SK-N-SH treated with all-trans-retinoic acid at 6 μM for 48 hours (cell line): ENCODE measurements at regions not wholly inside any gene's neighbourhood (a gene's known extent, or its start where the extent isn't known, plus 50 kb on each side); places are given as distances from the start of the nearest gene placed in this dataset.

ENCODE experiments used
- ATAC-seq: fragments of 200-7000 bp; cut with Tn5 transposase; 3 replicates; pipeline ENCODE4 v1.9.1; 2020; ENCODE audit warnings: mild to moderate bottlenecking, moderate library complexity
- ARNTL ChIP-seq: fragments of 450-650 bp; formaldehyde crosslinking; IDR thresholded peaks from 2 replicates; pipeline ENCODE4 v1.5.0; 2020; ENCODE audit warnings: low read depth, mild to moderate bottlenecking, moderate library complexity, borderline replicate concordance
- BACH2 ChIP-seq: fragments of 250-450 bp; sonication (Bioruptor Pico); IDR thresholded peaks from 2 replicates; pipeline ENCODE4 v1.9.0; 2021; ENCODE audit warnings: mild to moderate bottlenecking, borderline replicate concordance
- ESRRG ChIP-seq: fragments of 250-450 bp; sonication (Bioruptor Pico); IDR thresholded peaks from 2 replicates; pipeline ENCODE4 v1.6.1; 2021; ENCODE audit warnings: mild to moderate bottlenecking
- GLIS3 ChIP-seq: fragments of 250-450 bp; sonication (Bioruptor Pico); IDR thresholded peaks from 2 replicates; pipeline ENCODE4 v1.5.0; 2020; ENCODE audit warnings: mild to moderate bottlenecking, moderate library complexity
- ISL1 ChIP-seq: fragments of 250-450 bp; sonication (Bioruptor Pico); IDR thresholded peaks from 2 replicates; pipeline ENCODE4 v2.1.2; 2022; ENCODE audit warnings: mild to moderate bottlenecking, moderate library complexity
- OSR1 ChIP-seq: fragments of 250-450 bp; sonication (Bioruptor Pico); IDR thresholded peaks from 2 replicates; pipeline ENCODE4 v1.8.0; 2022; ENCODE audit warnings: moderate library complexity, mild to moderate bottlenecking, inconsistent platforms
- RARB ChIP-seq: fragments of 250-450 bp; sonication (Bioruptor Pico); IDR thresholded peaks from 2 replicates; pipeline ENCODE4 v1.8.0; 2021; ENCODE audit warnings: mild to moderate bottlenecking, moderate library complexity
- TCF4 ChIP-seq: fragments of 250-450 bp; sonication (Bioruptor Pico); IDR thresholded peaks from 2 replicates; pipeline ENCODE4 v1.8.0; 2021; ENCODE audit warnings: mild to moderate bottlenecking, moderate library complexity, borderline replicate concordance
- ZC3H10 ChIP-seq: fragments of 250-450 bp; sonication (Bioruptor Pico); IDR thresholded peaks from 2 replicates; pipeline ENCODE4 v1.5.1; 2021; ENCODE audit warnings: mild to moderate bottlenecking, moderate library complexity
- ZFP3 ChIP-seq: fragments of 250-450 bp; sonication (Bioruptor Pico); IDR thresholded peaks from 2 replicates; pipeline ENCODE4 v1.5.0; 2020; ENCODE audit warnings: mild to moderate bottlenecking, moderate library complexity
- ZFP30 ChIP-seq: fragments of 450-650 bp; formaldehyde crosslinking; IDR thresholded peaks from 2 replicates; pipeline ENCODE4 v1.5.0; 2022; ENCODE audit warnings: mild to moderate bottlenecking, moderate library complexity
- ZNF565 ChIP-seq: fragments of 450-650 bp; formaldehyde crosslinking; conservative IDR thresholded peaks from 2 replicates; pipeline ENCODE4 v1.5.0; 2020; ENCODE audit warnings: low read depth, mild to moderate bottlenecking, moderate library complexity
- ZNF70 ChIP-seq: fragments of 450-650 bp; formaldehyde crosslinking; IDR thresholded peaks from 2 replicates; pipeline ENCODE4 v1.5.0; 2020; ENCODE audit warnings: mild to moderate bottlenecking, moderate library complexity
- ZNF8 ChIP-seq: fragments of 450-650 bp; formaldehyde crosslinking; IDR thresholded peaks from 2 replicates; pipeline ENCODE4 v1.5.0; 2020; ENCODE audit warnings: mild to moderate bottlenecking, moderate library complexity
- TF ChIP-seq, protein P1 (sequence below): fragments of 250-450 bp; sonication (Bioruptor Pico); IDR thresholded peaks from 2 replicates; pipeline ENCODE4 v1.5.0; 2020; ENCODE audit warnings: mild to moderate bottlenecking, moderate library complexity
- TF ChIP-seq, protein P2 (sequence below): fragments of 250-450 bp; sonication (Bioruptor Pico); IDR thresholded peaks from 2 replicates; pipeline ENCODE4 v1.5.1; 2020; ENCODE audit warnings: low read depth, mild to moderate bottlenecking, moderate library complexity
- TF ChIP-seq, protein P3 (sequence below): fragments of 250-450 bp; sonication (Bioruptor Pico); IDR thresholded peaks from 2 replicates; pipeline ENCODE4 v1.5.1; 2021; ENCODE audit warnings: mild to moderate bottlenecking, moderate library complexity
- TF ChIP-seq, protein P4 (sequence below): fragments of 250-450 bp; sonication (Bioruptor Pico); IDR thresholded peaks from 2 replicates; pipeline ENCODE4 v1.8.0; 2020; ENCODE audit warnings: mild to moderate bottlenecking, moderate library complexity, borderline replicate concordance
- TF ChIP-seq, protein P5 (sequence below): fragments of 250-450 bp; sonication (Bioruptor Pico); IDR thresholded peaks from 2 replicates; pipeline ENCODE4 v1.8.0; 2021; ENCODE audit warnings: low read depth, mild to moderate bottlenecking, moderate library complexity, borderline replicate concordance

DNA sequence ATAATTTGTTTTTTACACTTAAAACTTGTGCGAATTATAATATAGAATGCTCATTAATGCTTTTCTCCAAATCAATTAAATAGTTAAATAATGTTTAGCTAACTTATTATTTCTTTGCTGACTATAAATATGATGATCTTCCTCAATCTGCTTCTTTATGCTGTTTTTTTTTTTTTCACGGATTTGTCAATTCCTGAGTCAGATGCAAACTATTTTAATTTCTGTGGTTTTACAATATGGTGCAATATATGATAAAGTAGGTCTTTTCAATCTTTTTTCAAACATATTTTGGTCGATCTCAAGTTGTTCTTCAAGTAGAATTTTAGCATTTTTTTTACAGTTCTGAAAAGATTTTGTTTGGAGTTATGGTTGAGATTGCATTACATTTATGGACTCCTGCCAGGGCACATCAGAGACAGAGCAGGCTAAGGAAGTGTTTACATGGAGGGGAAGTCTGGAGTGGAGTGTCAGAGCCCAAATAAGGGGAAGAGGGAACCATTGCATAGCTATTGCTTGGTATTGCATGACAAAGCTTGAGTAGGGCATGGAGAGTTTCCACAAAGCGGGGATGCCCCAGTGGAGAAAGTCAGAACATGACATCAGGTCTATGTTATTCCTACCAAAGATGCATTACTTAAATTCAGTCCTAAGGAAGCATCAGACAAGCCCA is 204.4 kb downstream of the OTUD1 start:
- TF ChIP-seq ZFP3 (CRISPR knock-in tag) (no peak), ZNF70 (CRISPR knock-in tag) (no peak), BACH2 (CRISPR knock-in tag) (no peak), ISL1 (CRISPR knock-in tag) (no peak), ESRRG (CRISPR knock-in tag) (no peak), OSR1 (CRISPR knock-in tag) (no peak), TCF4 (CRISPR knock-in tag) (no peak), ZC3H10 (CRISPR knock-in tag) (no peak), ZNF8 (no peak), ZFP30 (CRISPR knock-in tag) (no peak), RARB (CRISPR knock-in tag) (no peak), ZNF565 (CRISPR knock-in tag) (no peak), ARNTL (no peak)
- TF ChIP-seq, protein P1, sequence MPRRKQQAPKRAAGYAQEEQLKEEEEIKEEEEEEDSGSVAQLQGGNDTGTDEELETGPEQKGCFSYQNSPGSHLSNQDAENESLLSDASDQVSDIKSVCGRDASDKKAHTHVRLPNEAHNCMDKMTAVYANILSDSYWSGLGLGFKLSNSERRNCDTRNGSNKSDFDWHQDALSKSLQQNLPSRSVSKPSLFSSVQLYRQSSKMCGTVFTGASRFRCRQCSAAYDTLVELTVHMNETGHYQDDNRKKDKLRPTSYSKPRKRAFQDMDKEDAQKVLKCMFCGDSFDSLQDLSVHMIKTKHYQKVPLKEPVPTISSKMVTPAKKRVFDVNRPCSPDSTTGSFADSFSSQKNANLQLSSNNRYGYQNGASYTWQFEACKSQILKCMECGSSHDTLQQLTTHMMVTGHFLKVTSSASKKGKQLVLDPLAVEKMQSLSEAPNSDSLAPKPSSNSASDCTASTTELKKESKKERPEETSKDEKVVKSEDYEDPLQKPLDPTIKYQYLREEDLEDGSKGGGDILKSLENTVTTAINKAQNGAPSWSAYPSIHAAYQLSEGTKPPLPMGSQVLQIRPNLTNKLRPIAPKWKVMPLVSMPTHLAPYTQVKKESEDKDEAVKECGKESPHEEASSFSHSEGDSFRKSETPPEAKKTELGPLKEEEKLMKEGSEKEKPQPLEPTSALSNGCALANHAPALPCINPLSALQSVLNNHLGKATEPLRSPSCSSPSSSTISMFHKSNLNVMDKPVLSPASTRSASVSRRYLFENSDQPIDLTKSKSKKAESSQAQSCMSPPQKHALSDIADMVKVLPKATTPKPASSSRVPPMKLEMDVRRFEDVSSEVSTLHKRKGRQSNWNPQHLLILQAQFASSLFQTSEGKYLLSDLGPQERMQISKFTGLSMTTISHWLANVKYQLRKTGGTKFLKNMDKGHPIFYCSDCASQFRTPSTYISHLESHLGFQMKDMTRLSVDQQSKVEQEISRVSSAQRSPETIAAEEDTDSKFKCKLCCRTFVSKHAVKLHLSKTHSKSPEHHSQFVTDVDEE, result no peak
- TF ChIP-seq, protein P2, sequence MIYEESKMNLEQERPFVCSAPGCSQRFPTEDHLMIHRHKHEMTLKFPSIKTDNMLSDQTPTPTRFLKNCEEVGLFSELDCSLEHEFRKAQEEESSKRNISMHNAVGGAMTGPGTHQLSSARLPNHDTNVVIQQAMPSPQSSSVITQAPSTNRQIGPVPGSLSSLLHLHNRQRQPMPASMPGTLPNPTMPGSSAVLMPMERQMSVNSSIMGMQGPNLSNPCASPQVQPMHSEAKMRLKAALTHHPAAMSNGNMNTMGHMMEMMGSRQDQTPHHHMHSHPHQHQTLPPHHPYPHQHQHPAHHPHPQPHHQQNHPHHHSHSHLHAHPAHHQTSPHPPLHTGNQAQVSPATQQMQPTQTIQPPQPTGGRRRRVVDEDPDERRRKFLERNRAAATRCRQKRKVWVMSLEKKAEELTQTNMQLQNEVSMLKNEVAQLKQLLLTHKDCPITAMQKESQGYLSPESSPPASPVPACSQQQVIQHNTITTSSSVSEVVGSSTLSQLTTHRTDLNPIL (CRISPR knock-in tag), result no peak
- TF ChIP-seq, protein P3, sequence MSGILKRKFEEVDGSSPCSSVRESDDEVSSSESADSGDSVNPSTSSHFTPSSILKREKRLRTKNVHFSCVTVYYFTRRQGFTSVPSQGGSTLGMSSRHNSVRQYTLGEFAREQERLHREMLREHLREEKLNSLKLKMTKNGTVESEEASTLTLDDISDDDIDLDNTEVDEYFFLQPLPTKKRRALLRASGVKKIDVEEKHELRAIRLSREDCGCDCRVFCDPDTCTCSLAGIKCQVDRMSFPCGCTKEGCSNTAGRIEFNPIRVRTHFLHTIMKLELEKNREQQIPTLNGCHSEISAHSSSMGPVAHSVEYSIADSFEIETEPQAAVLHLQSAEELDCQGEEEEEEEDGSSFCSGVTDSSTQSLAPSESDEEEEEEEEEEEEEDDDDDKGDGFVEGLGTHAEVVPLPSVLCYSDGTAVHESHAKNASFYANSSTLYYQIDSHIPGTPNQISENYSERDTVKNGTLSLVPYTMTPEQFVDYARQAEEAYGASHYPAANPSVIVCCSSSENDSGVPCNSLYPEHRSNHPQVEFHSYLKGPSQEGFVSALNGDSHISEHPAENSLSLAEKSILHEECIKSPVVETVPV (CRISPR knock-in tag), result no peak
- TF ChIP-seq, protein P4, sequence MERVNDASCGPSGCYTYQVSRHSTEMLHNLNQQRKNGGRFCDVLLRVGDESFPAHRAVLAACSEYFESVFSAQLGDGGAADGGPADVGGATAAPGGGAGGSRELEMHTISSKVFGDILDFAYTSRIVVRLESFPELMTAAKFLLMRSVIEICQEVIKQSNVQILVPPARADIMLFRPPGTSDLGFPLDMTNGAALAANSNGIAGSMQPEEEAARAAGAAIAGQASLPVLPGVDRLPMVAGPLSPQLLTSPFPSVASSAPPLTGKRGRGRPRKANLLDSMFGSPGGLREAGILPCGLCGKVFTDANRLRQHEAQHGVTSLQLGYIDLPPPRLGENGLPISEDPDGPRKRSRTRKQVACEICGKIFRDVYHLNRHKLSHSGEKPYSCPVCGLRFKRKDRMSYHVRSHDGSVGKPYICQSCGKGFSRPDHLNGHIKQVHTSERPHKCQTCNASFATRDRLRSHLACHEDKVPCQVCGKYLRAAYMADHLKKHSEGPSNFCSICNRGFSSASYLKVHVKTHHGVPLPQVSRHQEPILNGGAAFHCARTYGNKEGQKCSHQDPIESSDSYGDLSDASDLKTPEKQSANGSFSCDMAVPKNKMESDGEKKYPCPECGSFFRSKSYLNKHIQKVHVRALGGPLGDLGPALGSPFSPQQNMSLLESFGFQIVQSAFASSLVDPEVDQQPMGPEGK (CRISPR knock-in tag), result no peak
- TF ChIP-seq, protein P5, sequence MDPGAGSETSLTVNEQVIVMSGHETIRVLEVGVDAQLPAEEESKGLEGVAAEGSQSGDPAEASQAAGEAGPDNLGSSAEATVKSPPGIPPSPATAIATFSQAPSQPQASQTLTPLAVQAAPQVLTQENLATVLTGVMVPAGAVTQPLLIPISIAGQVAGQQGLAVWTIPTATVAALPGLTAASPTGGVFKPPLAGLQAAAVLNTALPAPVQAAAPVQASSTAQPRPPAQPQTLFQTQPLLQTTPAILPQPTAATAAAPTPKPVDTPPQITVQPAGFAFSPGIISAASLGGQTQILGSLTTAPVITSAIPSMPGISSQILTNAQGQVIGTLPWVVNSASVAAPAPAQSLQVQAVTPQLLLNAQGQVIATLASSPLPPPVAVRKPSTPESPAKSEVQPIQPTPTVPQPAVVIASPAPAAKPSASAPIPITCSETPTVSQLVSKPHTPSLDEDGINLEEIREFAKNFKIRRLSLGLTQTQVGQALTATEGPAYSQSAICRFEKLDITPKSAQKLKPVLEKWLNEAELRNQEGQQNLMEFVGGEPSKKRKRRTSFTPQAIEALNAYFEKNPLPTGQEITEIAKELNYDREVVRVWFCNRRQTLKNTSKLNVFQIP, result no peak
- ATAC-seq, result no peak

DNA sequence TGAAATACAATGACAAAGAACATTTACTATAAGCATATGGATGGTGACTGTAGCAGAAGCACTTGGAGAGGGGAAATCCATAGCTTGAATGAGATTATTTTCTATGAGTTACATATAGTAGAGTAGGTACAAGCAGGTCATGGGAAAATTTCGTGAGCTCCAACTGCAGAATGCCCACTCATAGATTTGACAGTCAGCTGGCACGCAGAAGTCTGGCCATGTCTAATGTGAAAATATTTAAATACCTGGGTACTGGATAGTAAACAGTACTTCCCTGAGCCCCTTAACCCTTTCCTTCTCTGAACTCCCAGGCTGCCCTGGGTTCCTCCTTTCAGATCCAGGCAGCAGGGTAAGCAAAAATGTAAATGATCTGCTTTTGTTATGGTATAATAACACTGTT is 209.7 kb downstream of the OTUD1 start:
- ATAC-seq, result no peak
- TF ChIP-seq ZNF565 (CRISPR knock-in tag) (no peak), GLIS3 (no peak), ARNTL (no peak), ZFP30 (CRISPR knock-in tag) (no peak), ZC3H10 (CRISPR knock-in tag) (no peak), BACH2 (CRISPR knock-in tag) (no peak), ESRRG (CRISPR knock-in tag) (no peak)
- TF ChIP-seq, protein P4 (CRISPR knock-in tag), result no peak
